Transverse colon (tissue), 4 donors: ENCODE measurements at regions not wholly inside any gene's neighbourhood (a gene's known extent, or its start where the extent isn't known, plus 50 kb on each side); places are given as distances from the start of the nearest gene placed in this dataset.

Experiments
- CTCF ChIP-seq, 5 experiments: fragments of 200-600 bp in 3 of 5; fragments of 450-650 bp in 2 of 5; sonication (generic) in 3 of 5; IDR thresholded peaks; 1 replicate in 2 of 5; 2 replicates in 3 of 5; pipeline ENCODE4 v1.5.1; 2016 to 2017; ENCODE audit warnings: antibody characterized with exemption in 5 of 5, inconsistent platforms in 3 of 5, mild to moderate bottlenecking in 2 of 5, moderate library complexity in 1 of 5
- POLR2A ChIP-seq: fragments of 450-650 bp; IDR thresholded peaks from one replicate; pipeline ENCODE4 v1.6.1; 2016; ENCODE audit warnings: antibody characterized with exemption, mild to moderate bottlenecking, moderate library complexity
- POLR2AphosphoS5 ChIP-seq, 3 donors: sonication (generic); formaldehyde crosslinking; IDR thresholded peaks; one replicate each; pipeline ENCODE4 v1.6.1; 2016; ENCODE audit warnings: antibody characterized with exemption in 3 of 3

GRCh38 chr12:131260251-131260905 is 306.7 kb downstream of the ADGRD1 start:
- TF ChIP-seq CTCF (IDR thresholded peaks at IDR 0.05) (no peak), POLR2A (no peak), POLR2AphosphoS5 (IDR thresholded peaks at IDR 0.05) (no peak)
